NB4 (cell line): ENCODE measurements at regions not wholly inside any gene's neighbourhood (a gene's known extent, or its start where the extent isn't known, plus 50 kb on each side); places are given as distances from the start of the nearest gene placed in this dataset.

Experiments used
- DNase-seq: peaks from one replicate; pipeline ENCODE4 v3.0.0; 2010; ENCODE audit warnings: low read depth
- H3K4me3 ChIP-seq: one replicate; pipeline ENCODE4 v1.5.1; 2011; ENCODE audit warnings: mild to moderate bottlenecking, low read depth, low read length, moderate library complexity
- CTCF ChIP-seq: IDR thresholded peaks from one replicate; pipeline ENCODE4 v1.5.1; 2012; ENCODE audit warnings: low read depth, low read length
- MAX ChIP-seq: IDR thresholded peaks from 2 replicates; pipeline ENCODE4 v1.6.1; 2011; ENCODE audit warnings: low read depth, low read length
- MYC ChIP-seq: IDR thresholded peaks from 2 replicates; pipeline ENCODE4 v1.6.1; 2011; ENCODE audit warnings: low read depth, low read length
- POLR2A ChIP-seq: IDR thresholded peaks from 2 replicates; pipeline ENCODE4 v1.6.1; 2011; ENCODE audit warnings: mild to moderate bottlenecking; ENCODE audit not compliant: insufficient read length; ENCODE audit errors: extremely low read depth

DNA sequence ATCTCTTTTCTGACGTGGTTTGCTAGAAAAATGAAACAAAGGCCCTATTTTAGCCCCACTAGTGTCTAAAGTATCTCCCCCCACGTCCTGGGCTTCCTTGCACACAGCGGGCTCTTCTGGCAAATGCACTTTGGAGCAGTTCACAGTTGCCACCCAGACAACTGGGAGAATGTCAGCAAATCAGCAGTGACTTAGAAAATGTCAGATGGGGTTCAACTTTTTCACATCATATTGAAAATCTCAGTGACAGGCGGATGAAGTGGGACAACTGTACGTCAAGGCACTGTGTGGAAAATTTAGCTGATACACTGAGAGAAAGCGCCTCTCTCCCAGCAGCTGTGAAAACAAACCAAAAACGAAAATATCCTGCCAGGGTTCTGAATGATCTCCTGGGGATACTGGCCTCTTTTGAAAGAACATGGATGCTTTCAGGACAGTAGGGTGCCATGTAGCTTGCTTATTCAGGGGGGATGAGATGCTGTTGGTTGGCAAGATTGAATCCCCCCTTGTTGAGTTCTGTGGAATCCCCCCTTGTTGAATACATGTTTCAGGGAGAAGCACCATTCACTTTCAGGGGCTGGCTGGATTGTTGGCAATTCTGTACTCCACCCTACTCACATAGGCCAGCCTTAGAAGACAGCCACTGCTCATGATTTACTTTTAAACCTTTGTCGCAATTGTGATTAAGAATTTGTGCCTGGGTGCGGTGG, 372.8 kb upstream of the CELF2 start:
- TF ChIP-seq POLR2A (no peak), MAX (no peak), CTCF (no peak), MYC (no peak)
- no peak for DNase-seq
- no peak overlapping the region for H3K4me3 ChIP-seq

DNA sequence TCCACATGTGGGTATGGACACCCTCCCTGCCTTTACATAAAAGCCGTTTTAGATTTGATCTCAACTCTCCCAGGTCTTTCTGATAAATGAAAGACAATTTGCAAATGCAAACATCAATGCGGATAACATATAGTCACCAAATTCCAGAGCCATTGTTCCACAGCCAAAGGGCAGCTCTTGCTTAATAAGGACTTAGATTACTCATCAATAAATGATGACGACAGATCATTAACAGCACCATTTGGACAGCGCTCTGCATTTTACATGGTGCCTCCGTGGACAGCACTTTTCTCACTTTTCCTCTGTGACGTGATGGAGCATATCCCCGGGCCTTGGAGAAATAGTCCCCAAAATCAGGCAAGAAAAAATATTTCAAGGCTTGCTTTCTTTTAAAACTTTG, 370.3 kb upstream of the CELF2 start:
- no peak for TF ChIP-seq MAX
- no peak for TF ChIP-seq CTCF
- no peak for TF ChIP-seq MYC
- no peak for TF ChIP-seq POLR2A
- no peak for DNase-seq
- H3K4me3 ChIP-seq, result no peak overlapping the region

- DNase-seq, result no peak
- no peak overlapping the region for H3K4me3 ChIP-seq
- TF ChIP-seq CTCF, result no peak
- TF ChIP-seq MYC, result no peak
Observed at GRCh38 chr10:10657139-10657760, 360.4 kb upstream of the CELF2 start.

DNA sequence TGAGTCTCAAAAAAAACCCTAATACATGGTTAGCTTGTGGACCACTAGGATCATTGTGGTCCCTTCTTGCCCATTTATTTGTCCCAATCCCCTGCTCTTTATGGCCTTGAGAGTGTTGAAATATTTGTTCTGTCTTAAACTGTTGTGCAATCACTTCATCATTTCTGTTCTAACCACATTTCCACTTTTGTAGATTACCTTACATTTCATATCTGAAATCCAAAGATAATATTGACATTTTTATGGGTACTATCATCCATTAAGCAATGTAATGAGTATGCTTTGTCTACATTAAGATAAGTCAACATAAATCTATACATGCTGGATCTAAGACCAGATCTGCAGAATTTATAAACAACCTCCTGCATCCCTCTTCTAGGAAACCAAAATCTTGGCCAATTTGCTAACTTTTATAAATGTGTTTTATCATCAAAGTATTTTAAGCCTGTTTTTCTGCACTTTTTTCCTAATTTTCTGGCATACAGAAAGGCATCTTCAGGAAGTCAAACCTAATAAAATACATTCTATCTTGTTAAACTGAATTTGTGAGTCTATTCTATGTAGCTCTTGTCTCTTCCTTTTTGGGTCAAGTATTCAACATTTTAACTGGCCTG, 359.4 kb upstream of the CELF2 start:
- no peak for TF ChIP-seq MYC
- peak; percentile 6 for DNase-seq
- no peak overlapping the region for H3K4me3 ChIP-seq

DNA sequence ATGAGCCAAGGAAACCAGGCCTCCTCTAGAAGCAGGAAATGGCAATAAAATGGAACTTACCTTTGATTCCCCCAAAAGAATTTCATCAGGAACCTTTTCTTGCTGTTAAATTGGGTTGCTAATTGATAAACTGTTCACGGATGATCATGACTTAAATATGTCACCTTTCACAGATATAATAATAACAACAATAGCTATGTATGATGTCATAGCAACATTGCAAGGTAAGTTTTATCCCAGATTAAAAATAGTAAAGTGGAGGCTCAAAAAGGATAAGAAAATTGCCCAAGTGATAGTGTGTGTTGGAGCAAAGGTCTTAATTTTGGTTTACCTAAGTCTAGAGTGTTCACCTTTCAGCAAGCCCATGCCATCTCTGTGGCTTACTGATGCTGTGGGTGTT, 357.6 kb upstream of the CELF2 start:
- no peak overlapping the region for H3K4me3 ChIP-seq
- no peak for DNase-seq
- TF ChIP-seq POLR2A, result no peak
- TF ChIP-seq MYC, result no peak
- TF ChIP-seq MAX, result no peak
- TF ChIP-seq CTCF, result no peak

DNA sequence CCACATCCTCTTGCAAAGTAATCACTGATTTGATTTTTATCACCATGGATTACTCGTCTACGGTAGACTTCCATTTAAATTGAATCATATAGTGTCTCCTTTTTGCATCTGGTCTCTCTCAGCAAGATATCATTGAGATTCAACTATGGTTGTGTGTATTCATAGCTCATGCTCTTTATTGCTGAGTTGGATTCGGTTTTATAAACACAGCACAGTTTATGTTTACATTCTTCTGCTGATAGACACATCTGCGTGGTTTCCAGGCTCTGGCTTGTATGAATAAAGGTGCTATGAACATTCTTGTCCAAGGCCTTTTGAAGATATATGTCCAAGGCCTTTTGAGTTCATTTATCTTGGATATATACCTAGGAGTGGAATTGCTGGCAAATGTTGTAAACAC, 356.5 kb upstream of the CELF2 start:
- TF ChIP-seq MAX (no peak), MYC (no peak), POLR2A (no peak)
- no peak for DNase-seq
- no peak overlapping the region for H3K4me3 ChIP-seq
